Loucy (cell line): ENCODE measurements at regions not wholly inside any gene's neighbourhood (a gene's known extent, or its start where the extent isn't known, plus 50 kb on each side); places are given as distances from the start of the nearest gene placed in this dataset.
A peak's percentile ranks its signal among the peaks of the same experiment; 100 is the strongest.
"Not testable (repeated sequence)": the region's sequence is repeated elsewhere in the genome, so short reads cannot be mapped to it uniquely, and the experiment has no call there.

Source experiments
- H2AFZ ChIP-seq: fragments of 200-600 bp; sonication (generic); 2 replicates; pipeline ENCODE4 v1.6.0; 2016; ENCODE audit warnings: antibody characterized with exemption, mild to moderate bottlenecking, low read length, moderate library complexity
- H3F3A ChIP-seq: fragments of 200-600 bp; 2 replicates; pipeline ENCODE4 v1.6.0; 2016; ENCODE audit warnings: antibody characterized with exemption, low read depth, mild to moderate bottlenecking
- H3K27me3 ChIP-seq: fragments of 200-600 bp; sonication (generic); 2 replicates; pipeline ENCODE4 v1.6.1; 2014; ENCODE audit warnings: low read length, mild to moderate bottlenecking; ENCODE audit not compliant: insufficient read depth, poor library complexity, severe bottlenecking
- H3K36me3 ChIP-seq: fragments of 200-600 bp; sonication (generic); 2 replicates; pipeline ENCODE4 v1.6.1; 2016; ENCODE audit warnings: low read length; ENCODE audit not compliant: insufficient read depth
- H3K4me1 ChIP-seq: fragments of 200-600 bp; sonication (generic); 2 replicates; pipeline ENCODE4 v1.5.1; 2014; ENCODE audit warnings: low read length, mild to moderate bottlenecking; ENCODE audit not compliant: insufficient read depth, poor library complexity, severe bottlenecking
- H3K4me2 ChIP-seq: fragments of 200-600 bp; sonication (generic); 2 replicates; pipeline ENCODE4 v1.6.0; 2014; ENCODE audit warnings: antibody characterized with exemption, low read length, low read depth, mild to moderate bottlenecking; ENCODE audit not compliant: poor library complexity, severe bottlenecking
- H3K4me3 ChIP-seq: fragments of 200-600 bp; sonication (generic); 2 replicates; pipeline ENCODE4 v1.5.1; 2014; ENCODE audit warnings: low read length, mild to moderate bottlenecking, mixed read lengths; ENCODE audit not compliant: poor library complexity, severe bottlenecking
- H3K79me2 ChIP-seq: fragments of 200-600 bp; sonication (generic); 2 replicates; pipeline ENCODE4 v1.6.1; 2014; ENCODE audit warnings: low read length; ENCODE audit not compliant: insufficient read depth
- H3K9ac ChIP-seq: fragments of 200-600 bp; sonication (generic); 2 replicates; pipeline ENCODE4 v1.6.0; 2014; ENCODE audit warnings: mild to moderate bottlenecking, low read depth, low read length, moderate library complexity; ENCODE audit not compliant: poor library complexity, severe bottlenecking
- H3K9me2 ChIP-seq: fragments of 200-600 bp; sonication (generic); replicated peaks from 2 replicates; pipeline ENCODE4 v1.6.1; 2016; ENCODE audit warnings: low read depth, low read length, mixed read lengths
- H3K9me3 ChIP-seq: fragments of 200-600 bp; sonication (generic); 2 replicates; pipeline ENCODE4 v1.6.1; 2014; ENCODE audit warnings: mild to moderate bottlenecking, antibody characterized with exemption, low read length, low read depth; ENCODE audit not compliant: insufficient read depth
- H4K20me1 ChIP-seq: fragments of 200-600 bp; sonication (generic); 2 replicates; pipeline ENCODE4 v1.6.0; 2014; ENCODE audit warnings: antibody characterized with exemption, low read length, mild to moderate bottlenecking; ENCODE audit not compliant: insufficient read depth, poor library complexity, severe bottlenecking
- EZH2phosphoT487 ChIP-seq: fragments of 200-600 bp; IDR thresholded peaks from 2 replicates; pipeline ENCODE4 v1.6.1; 2018; ENCODE audit warnings: antibody characterized with exemption, mild to moderate bottlenecking, moderate library complexity, borderline replicate concordance
- TF ChIP-seq, protein P1 (sequence below): fragments of 200-600 bp; sonication (generic); conservative IDR thresholded peaks from 2 replicates; pipeline ENCODE4 v1.5.1; 2014; ENCODE audit warnings: mild to moderate bottlenecking, antibody characterized with exemption, low read length

DNA sequence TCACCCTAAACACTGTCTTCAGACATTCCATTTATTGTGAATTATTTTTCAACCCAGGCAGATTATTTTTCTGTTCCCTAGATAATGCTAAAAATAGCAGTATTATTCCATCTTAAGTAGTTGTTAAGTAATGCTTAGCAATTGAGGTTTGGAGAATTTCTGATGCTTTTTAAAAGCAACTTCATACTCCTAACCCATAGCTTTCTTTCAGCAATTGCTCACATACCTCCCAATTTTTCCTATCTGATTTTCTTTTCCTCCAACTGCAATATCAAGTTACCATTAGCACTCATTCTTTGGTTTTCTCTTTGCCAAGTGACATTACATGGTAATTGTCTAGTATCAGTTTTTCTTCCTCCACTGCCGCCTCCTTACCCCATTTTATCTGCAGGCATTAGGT, 104.7 kb downstream of the GPR85 start:
- no peaks in the 10 kb centered on the region for H3K9me3 ChIP-seq
- no peak overlapping the region for H3K4me2 ChIP-seq
- no peaks in the 10 kb centered on the region for H3K27me3 ChIP-seq
- H3F3A ChIP-seq: no peaks in the 10 kb centered on the region
- no peaks in the 10 kb centered on the region for H3K79me2 ChIP-seq
- no peak overlapping the region for H2AFZ ChIP-seq
- no peaks in the 10 kb centered on the region for H4K20me1 ChIP-seq
- TF ChIP-seq, protein P1, sequence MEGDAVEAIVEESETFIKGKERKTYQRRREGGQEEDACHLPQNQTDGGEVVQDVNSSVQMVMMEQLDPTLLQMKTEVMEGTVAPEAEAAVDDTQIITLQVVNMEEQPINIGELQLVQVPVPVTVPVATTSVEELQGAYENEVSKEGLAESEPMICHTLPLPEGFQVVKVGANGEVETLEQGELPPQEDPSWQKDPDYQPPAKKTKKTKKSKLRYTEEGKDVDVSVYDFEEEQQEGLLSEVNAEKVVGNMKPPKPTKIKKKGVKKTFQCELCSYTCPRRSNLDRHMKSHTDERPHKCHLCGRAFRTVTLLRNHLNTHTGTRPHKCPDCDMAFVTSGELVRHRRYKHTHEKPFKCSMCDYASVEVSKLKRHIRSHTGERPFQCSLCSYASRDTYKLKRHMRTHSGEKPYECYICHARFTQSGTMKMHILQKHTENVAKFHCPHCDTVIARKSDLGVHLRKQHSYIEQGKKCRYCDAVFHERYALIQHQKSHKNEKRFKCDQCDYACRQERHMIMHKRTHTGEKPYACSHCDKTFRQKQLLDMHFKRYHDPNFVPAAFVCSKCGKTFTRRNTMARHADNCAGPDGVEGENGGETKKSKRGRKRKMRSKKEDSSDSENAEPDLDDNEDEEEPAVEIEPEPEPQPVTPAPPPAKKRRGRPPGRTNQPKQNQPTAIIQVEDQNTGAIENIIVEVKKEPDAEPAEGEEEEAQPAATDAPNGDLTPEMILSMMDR: no peak
- no peak for TF ChIP-seq EZH2phosphoT487
- no peak overlapping the region for H3K9ac ChIP-seq
- no peak overlapping the region for H3K4me3 ChIP-seq
- H3K36me3 ChIP-seq: no peaks in the 10 kb centered on the region
- H3K9me2 ChIP-seq: no peaks in the 10 kb centered on the region
- no peaks in the 10 kb centered on the region for H3K4me1 ChIP-seq

DNA sequence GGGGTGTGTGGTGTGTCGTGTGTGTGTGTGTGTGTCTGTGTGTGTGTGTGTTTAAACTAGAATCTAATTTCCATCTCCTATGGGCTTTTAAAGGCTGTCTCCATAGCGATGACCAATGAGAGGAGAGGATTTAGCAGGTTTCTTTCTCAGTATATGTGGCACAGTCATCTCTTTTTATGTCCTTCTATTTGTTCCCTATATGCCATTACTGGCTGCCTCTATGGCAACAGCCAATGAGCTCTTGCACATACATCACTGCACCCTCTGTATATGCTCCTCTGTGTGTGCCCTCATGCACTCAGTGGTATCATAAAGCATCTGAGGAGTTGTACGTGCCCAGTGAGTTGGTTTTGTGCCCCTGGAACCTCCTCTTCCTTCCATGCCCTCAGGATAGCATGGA, 107.6 kb downstream of the GPR85 start:
- not testable (repeated sequence) for H3K27me3 ChIP-seq, H3K9ac ChIP-seq, H3K4me2 ChIP-seq, H3K4me3 ChIP-seq, H2AFZ ChIP-seq, H3K79me2 ChIP-seq, H3K9me3 ChIP-seq, H3K36me3 ChIP-seq, H4K20me1 ChIP-seq, H3K4me1 ChIP-seq, H3F3A ChIP-seq, H3K9me2 ChIP-seq

DNA sequence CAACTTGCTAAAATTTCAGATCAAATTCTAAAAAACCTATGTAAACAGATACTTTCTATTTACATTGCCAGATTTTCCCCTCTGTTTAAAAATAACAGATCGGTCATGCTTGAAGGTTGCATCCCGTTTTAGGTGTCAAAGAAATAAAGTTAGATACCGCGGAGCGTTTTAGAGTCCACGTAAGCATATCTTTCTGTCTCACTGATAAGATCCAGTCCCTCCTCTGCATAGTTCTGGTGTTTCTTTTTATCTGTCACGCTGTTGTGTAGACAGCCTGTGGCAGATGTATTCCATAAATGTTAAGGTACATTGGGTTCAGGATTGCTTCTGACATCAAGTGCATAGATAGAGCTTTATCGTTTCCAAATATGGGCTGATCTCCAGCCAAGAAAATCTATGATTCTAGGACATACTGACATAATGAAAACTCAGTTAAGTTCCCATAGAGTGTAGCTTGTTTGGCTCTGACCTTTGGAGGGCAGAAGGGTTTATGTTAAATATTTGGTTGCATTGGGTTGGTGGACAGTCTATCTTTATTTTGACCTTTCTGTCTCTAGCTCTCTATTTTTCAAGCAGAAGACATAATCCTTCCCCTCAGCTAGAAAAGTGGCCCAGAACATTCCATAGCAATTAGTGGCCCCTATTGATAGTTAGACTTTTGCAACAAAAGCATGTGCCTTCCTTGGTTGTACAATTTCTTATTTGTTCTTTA, 109.2 kb downstream of the GPR85 start:
- not testable (repeated sequence) for H3K36me3 ChIP-seq, H4K20me1 ChIP-seq, H3K9ac ChIP-seq, H3K4me3 ChIP-seq, H3F3A ChIP-seq, H3K79me2 ChIP-seq, H2AFZ ChIP-seq, H3K9me3 ChIP-seq, H3K9me2 ChIP-seq, H3K27me3 ChIP-seq, H3K4me1 ChIP-seq, H3K4me2 ChIP-seq

DNA sequence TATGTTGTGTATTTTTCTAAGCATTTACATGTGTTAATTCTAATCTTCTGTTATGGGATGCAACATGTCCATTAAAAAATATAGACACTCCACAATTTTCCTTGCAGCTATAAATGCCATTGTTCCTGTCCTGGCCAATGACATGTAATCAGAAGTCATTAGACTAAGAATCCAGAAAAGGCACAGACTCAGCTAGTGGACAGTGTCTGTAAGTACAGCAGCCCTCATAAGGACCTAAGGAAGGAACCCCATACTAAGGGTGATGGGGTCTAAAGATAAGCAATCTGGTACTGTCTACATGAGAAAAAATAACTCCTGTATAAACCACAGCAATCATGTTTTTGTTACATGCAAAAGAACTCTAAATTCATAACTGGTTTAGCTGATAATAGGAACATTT, 115.9 kb downstream of the GPR85 start:
- Histone ChIP-seq H3K4me3 (no peak overlapping the region), H3K79me2 (no peaks in the 10 kb centered on the region), H3K27me3 (no peaks in the 10 kb centered on the region), H3K36me3 (no peaks in the 10 kb centered on the region), H3F3A (no peaks in the 10 kb centered on the region), H3K4me2 (no peak overlapping the region), H3K9me2 (no peaks in the 10 kb centered on the region), H4K20me1 (no peaks in the 10 kb centered on the region), H3K4me1 (no peaks in the 10 kb centered on the region), H3K9me3 (no peaks in the 10 kb centered on the region), H3K9ac (no peak overlapping the region), H2AFZ (no peak overlapping the region)
- TF ChIP-seq EZH2phosphoT487: no peak
- TF ChIP-seq, protein P1: peak; percentile 44
